ENCODE measurements at regions not wholly inside any gene's neighbourhood (a gene's known extent, or its start where the extent isn't known, plus 50 kb on each side); places are given as distances from the start of the nearest gene placed in this dataset.

DNA sequence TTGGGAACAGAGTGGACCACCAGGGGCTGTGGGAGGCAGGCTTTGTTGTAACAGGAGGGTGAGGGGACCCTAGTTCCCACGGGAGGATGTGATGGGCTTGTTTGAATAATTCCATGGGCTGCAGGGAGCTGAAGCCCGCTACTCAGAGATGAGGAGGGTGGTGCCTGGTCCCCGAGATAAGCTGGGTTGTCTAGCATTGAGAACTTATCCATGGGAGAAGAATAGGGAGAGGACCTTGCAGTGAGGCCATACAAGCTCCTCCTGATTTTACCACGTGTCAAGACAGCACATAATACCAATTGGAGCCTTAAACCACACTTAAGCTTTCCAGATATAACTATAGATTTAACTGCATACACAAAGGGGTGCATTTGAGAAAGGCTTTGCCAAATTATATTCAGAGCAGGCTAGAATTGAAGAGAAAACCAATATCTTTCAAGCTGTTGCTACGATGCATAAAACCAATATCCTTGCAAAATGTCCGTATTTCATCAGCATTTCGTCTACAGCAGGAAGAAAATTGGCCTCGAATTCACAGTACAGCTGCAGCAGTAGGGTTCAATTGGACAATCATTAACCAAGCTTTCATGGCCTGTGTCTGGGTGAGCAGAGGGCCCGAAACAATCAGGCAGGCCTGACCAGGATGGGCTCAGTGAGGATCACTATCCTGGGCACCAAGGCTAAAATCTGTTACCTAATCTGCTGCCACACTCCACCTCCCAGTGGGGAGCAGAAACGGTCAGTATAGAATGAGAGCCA, 500.7 kb downstream of the OCA2 start:
- CTCF ChIA-PET = no interaction called here

DNA sequence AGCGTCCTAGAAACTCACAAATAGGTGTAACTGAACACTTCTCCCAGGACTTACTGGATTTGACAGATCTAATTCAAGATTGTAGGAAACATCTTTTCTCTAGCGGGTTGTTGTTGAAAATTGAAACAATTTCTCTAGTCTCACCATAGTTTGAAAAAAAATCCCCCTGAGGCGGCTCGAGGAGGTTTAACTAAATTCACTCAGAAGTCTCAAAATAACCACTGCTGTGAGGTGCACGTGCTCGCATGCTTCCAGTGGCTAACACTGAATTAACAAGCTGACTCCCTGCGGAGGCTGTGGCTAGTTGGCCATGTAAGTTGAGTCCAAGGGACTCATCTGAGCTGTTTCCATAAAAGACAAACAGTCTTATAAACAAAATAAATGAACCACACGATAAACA, 503.9 kb downstream of the OCA2 start:
- Histone ChIP-seq H3K36me3 (ENCODE audit: control insufficient read depth, insufficient read depth, low read length) (no peaks in the 10 kb centered on the region), H3K27me3 (ENCODE audit: control insufficient read depth, insufficient read depth, low read length) (no peaks in the 10 kb centered on the region), H3K4me3 (ENCODE audit: low read depth, low read length) (no peak overlapping the region)
- TF ChIP-seq, protein P1, sequence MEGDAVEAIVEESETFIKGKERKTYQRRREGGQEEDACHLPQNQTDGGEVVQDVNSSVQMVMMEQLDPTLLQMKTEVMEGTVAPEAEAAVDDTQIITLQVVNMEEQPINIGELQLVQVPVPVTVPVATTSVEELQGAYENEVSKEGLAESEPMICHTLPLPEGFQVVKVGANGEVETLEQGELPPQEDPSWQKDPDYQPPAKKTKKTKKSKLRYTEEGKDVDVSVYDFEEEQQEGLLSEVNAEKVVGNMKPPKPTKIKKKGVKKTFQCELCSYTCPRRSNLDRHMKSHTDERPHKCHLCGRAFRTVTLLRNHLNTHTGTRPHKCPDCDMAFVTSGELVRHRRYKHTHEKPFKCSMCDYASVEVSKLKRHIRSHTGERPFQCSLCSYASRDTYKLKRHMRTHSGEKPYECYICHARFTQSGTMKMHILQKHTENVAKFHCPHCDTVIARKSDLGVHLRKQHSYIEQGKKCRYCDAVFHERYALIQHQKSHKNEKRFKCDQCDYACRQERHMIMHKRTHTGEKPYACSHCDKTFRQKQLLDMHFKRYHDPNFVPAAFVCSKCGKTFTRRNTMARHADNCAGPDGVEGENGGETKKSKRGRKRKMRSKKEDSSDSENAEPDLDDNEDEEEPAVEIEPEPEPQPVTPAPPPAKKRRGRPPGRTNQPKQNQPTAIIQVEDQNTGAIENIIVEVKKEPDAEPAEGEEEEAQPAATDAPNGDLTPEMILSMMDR (IDR thresholded peaks at IDR 0.05; ENCODE audit: insufficient read depth, low read depth, low read length) = no peak
- no peak for DNase-seq (ENCODE audit: low read depth)
- POLR2A ChIA-PET = no interaction called here
- CTCF ChIA-PET = no interaction called here

More for the DNA sequence above, 500.7 kb downstream of the OCA2 start:
- no peaks in the 10 kb centered on the region for H3K27me3 ChIP-seq (ENCODE audit: control insufficient read depth, insufficient read depth, low read length)
- no peak overlapping the region for H3K4me3 ChIP-seq (ENCODE audit: low read depth, low read length)
- TF ChIP-seq, protein P1 (IDR thresholded peaks at IDR 0.05; ENCODE audit: insufficient read depth, low read depth, low read length) = no peak
- DNase-seq (ENCODE audit: low read depth) = no peak
- POLR2A ChIA-PET = no interaction called here
- H3K36me3 ChIP-seq (ENCODE audit: control insufficient read depth, insufficient read depth, low read length) = no peaks in the 10 kb centered on the region

DNA sequence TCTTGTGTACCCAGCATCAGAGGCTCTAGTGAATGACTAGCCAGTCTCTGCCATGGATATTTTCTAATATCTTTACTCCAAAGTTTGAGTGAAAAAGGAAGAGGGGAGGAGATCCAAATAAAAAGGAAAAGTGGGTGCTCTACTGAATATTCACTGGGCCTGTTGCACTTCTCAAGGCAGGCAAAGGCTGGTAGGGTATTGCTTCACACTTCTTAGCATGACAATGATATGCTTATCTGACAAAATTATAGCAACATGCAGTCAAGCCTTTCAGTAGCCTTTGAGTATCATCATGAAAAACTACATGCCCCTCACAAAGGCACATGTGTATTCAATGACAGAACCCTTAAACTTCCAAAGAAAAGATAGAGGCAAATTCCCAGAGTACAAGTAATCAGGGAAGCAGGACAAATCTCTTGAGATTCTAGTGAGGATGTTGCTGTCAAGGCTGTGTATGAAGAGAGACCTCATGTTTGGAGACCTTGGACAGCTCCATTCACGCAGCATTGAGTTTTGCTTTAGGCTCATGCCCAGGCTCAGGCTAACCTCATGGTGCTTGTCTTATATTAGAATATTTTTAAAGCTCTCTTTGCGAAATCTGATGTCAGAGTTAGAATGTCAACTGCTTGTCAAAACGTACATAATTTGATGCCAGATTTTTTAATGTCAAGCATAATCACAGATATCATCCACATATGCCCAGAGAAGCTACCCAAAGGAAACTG, 506.9 kb downstream of the OCA2 start:
- POLR2A ChIA-PET = no interaction called here
- Histone ChIP-seq H3K36me3 (ENCODE audit: control insufficient read depth, insufficient read depth, low read length) (no peaks in the 10 kb centered on the region), H3K27me3 (ENCODE audit: control insufficient read depth, insufficient read depth, low read length) (no peaks in the 10 kb centered on the region), H3K4me3 (ENCODE audit: low read depth, low read length) (no peak overlapping the region)
- TF ChIP-seq, protein P1 (IDR thresholded peaks at IDR 0.05; ENCODE audit: insufficient read depth, low read depth, low read length) = no peak
- DNase-seq (ENCODE audit: low read depth) = no peak
- CTCF ChIA-PET = no interaction called here
